ENCODE measurements at regions not wholly inside any gene's neighbourhood (a gene's known extent, or its start where the extent isn't known, plus 50 kb on each side); places are given as distances from the start of the nearest gene placed in this dataset.
"Not testable (repeated sequence)": the region's sequence is repeated elsewhere in the genome, so short reads cannot be mapped to it uniquely, and the experiment has no call there.

GRCh38 chr7:150049012-150049655 is 175.4 kb downstream of the ATP6V0E2 start:
- H3K9me3 Mint-ChIP-seq, H3K4me1 Mint-ChIP-seq, H3K36me3 Mint-ChIP-seq: not testable (repeated sequence)
- peak; percentile 9 for DNase-seq
- peak overlapping the region; percentile 73 for H3K4me3 Mint-ChIP-seq
- peak overlapping the region; percentile 82 for H3K27ac Mint-ChIP-seq
- peaks cover 27% of the 10 kb centered on the region for H3K27me3 Mint-ChIP-seq

GRCh38 chr7:150053396-150053795 is 179.6 kb downstream of the ATP6V0E2 start:
- H3K27me3 Mint-ChIP-seq = peaks cover 12% of the 10 kb centered on the region
- not testable (repeated sequence) for DNase-seq, H3K9me3 Mint-ChIP-seq, H3K4me1 Mint-ChIP-seq, H3K4me3 Mint-ChIP-seq, H3K27ac Mint-ChIP-seq, H3K36me3 Mint-ChIP-seq

- not testable (repeated sequence) for DNase-seq, H3K36me3 Mint-ChIP-seq
- H3K27me3 Mint-ChIP-seq = peaks cover 15% of the 10 kb centered on the region
Observed at GRCh38 chr7:150054242-150054641, 180.5 kb downstream of the ATP6V0E2 start.

GRCh38 chr7:150060259-150061221 is 186.8 kb downstream of the ATP6V0E2 start:
- H3K27me3 Mint-ChIP-seq, H3K27ac Mint-ChIP-seq, H3K4me3 Mint-ChIP-seq, H3K36me3 Mint-ChIP-seq, H3K9me3 Mint-ChIP-seq, H3K4me1 Mint-ChIP-seq: not testable (repeated sequence)
- peak; percentile 85 for DNase-seq

More at GRCh38 chr7:150054242-150054641, 180.5 kb downstream of the ATP6V0E2 start:
- not testable (repeated sequence) for H3K4me3 Mint-ChIP-seq, H3K9me3 Mint-ChIP-seq, H3K4me1 Mint-ChIP-seq, H3K27ac Mint-ChIP-seq

GRCh38 chr7:150063195-150063594 is 189.4 kb downstream of the ATP6V0E2 start:
- not testable (repeated sequence) for H3K27me3 Mint-ChIP-seq, H3K36me3 Mint-ChIP-seq, H3K4me1 Mint-ChIP-seq, H3K27ac Mint-ChIP-seq, H3K9me3 Mint-ChIP-seq, DNase-seq, H3K4me3 Mint-ChIP-seq

DNA sequence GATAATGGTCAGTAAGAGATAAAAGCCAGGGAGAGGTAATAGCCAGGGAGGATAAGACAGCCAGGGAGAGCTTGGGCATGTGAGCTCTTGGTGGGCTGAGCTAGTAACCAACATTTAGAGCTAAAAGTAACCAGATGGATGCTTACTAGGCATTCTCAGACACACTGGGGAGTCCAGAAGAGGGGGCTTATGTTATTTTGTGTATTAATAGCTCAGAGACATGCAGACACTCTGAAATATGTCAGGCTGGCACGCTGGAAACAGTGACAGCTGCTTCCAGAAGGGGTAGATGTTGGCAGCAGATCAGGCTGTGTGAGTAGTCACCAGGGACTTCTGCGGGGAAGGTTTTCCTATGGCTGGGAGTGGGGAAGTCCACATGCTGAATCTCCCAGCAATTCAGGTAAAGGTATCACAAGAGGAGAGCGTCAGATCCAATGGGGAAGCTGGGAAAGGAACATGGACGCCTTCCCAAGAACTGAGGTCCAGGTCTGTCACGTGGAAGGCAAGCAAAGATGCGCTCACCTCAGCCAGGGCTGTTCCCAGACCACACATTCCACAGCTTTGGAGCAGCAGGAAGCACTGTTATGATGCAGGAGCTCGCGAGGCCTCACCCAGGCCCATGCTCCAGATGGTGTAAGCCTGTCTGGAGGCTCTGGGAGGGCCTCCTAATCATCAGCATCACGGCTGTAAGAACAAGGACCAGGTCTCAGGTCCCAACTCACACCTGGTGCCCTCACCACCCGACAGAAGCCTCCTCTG is 196.0 kb downstream of the ATP6V0E2 start:
- H3K27me3 Mint-ChIP-seq, H3K9me3 Mint-ChIP-seq: not testable (repeated sequence)

DNA sequence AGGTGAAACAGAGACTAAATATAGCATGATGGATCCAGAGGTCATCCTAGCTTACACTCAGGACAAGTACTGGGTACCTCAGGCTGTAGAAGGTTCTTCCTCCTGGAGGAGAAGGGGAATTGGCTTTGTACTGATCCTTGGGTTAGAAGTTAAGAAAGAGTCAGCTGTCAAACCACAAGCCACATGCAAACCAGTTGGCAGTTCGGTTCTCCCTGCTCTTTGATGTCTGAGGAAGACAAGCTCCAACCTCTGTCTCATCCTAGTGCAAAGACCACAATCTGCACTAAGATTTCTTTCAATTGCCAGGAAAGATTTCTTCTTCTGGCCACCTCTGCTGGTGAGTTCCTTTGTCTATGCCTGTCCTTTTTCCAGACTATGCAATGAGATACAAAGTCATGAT is 203.8 kb downstream of the ATP6V0E2 start:
- not testable (repeated sequence) for H3K27me3 Mint-ChIP-seq, H3K9me3 Mint-ChIP-seq, H3K4me3 Mint-ChIP-seq, H3K36me3 Mint-ChIP-seq, DNase-seq, H3K4me1 Mint-ChIP-seq, H3K27ac Mint-ChIP-seq

More for the DNA sequence above, 196.0 kb downstream of the ATP6V0E2 start:
- H3K36me3 Mint-ChIP-seq, H3K27ac Mint-ChIP-seq, H3K4me3 Mint-ChIP-seq, DNase-seq, H3K4me1 Mint-ChIP-seq: not testable (repeated sequence)

- not testable (repeated sequence) for H3K4me1 Mint-ChIP-seq, H3K9me3 Mint-ChIP-seq, H3K36me3 Mint-ChIP-seq, H3K27ac Mint-ChIP-seq, H3K4me3 Mint-ChIP-seq, DNase-seq
- peaks cover 17% of the 10 kb centered on the region for H3K27me3 Mint-ChIP-seq
Observed at GRCh38 chr7:150081865-150082264, 208.1 kb downstream of the ATP6V0E2 start.

DNA sequence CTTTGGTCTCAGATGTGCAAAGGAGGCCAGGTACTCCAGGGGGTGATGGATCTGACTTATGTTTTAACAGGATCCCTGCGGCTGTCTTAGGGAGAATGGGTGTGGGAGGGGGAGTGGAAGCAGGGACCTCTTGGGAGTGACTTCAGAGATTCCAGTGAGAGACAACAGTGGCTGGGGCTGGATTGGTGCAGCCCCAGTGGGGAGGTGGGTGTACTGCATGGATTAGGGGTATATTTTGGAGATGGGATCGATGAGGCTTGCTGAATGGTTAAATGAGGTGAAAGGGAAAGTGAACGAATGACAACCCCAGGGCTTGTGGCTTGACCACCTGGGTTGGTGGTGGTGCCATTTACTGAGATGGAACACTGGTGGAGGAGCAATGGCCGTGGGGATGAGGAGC is 211.0 kb downstream of the ATP6V0E2 start:
- H3K27ac Mint-ChIP-seq, H3K4me1 Mint-ChIP-seq, H3K9me3 Mint-ChIP-seq, H3K36me3 Mint-ChIP-seq, DNase-seq, H3K4me3 Mint-ChIP-seq: not testable (repeated sequence)
- peaks cover 14% of the 10 kb centered on the region for H3K27me3 Mint-ChIP-seq

DNA sequence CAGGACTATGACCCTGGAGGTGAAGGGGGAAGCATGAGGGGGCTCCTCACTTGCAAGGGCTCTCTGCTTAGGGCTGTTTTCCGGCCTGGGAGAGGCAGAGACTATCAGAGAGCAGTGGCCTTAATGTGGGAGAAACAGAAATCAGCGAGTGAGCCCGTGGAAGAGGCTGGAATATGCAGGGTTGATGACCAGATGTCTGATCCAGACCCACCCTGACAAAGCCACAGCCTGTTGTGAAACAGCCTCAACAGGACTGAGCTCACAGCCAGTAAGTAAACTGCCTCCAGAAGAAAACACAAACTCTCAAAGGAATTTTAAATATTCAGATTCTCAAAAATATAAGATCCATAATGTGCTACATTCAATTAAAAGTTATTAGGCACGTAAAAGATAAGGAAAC is 213.7 kb downstream of the ATP6V0E2 start:
- H3K4me1 Mint-ChIP-seq, H3K4me3 Mint-ChIP-seq, H3K27me3 Mint-ChIP-seq, H3K36me3 Mint-ChIP-seq, H3K27ac Mint-ChIP-seq, DNase-seq, H3K9me3 Mint-ChIP-seq: not testable (repeated sequence)

GRCh38 chr7:150089139-150089538 is 215.4 kb downstream of the ATP6V0E2 start:
- not testable (repeated sequence) for H3K27ac Mint-ChIP-seq, DNase-seq, H3K4me1 Mint-ChIP-seq, H3K27me3 Mint-ChIP-seq, H3K36me3 Mint-ChIP-seq, H3K9me3 Mint-ChIP-seq, H3K4me3 Mint-ChIP-seq

- H3K27me3 Mint-ChIP-seq, H3K36me3 Mint-ChIP-seq, DNase-seq, H3K4me3 Mint-ChIP-seq, H3K27ac Mint-ChIP-seq, H3K9me3 Mint-ChIP-seq, H3K4me1 Mint-ChIP-seq: not testable (repeated sequence)
Observed at GRCh38 chr7:150090776-150091175, 217.0 kb downstream of the ATP6V0E2 start.

DNA sequence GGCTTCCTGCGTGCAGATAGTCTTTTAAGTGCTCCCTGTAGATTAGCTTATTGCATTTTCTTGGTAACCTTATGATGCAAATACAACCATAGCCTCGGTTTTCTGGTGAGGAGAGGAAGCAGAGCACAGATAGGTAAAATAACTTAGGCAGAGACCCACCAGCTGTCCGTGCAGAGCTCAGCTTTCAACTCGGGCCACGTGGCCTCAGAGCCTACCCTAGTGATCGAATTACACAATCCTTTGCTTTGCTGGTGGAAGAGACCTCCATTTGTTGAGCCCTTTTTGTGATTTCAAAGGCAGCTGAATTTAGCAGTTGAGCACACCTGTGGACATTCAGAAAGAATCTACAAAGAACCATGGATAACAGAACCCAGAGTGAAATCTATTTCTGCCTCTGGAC is 220.1 kb downstream of the ATP6V0E2 start:
- H3K27me3 Mint-ChIP-seq, H3K36me3 Mint-ChIP-seq, H3K4me1 Mint-ChIP-seq, H3K9me3 Mint-ChIP-seq, H3K4me3 Mint-ChIP-seq, DNase-seq, H3K27ac Mint-ChIP-seq: not testable (repeated sequence)

DNA sequence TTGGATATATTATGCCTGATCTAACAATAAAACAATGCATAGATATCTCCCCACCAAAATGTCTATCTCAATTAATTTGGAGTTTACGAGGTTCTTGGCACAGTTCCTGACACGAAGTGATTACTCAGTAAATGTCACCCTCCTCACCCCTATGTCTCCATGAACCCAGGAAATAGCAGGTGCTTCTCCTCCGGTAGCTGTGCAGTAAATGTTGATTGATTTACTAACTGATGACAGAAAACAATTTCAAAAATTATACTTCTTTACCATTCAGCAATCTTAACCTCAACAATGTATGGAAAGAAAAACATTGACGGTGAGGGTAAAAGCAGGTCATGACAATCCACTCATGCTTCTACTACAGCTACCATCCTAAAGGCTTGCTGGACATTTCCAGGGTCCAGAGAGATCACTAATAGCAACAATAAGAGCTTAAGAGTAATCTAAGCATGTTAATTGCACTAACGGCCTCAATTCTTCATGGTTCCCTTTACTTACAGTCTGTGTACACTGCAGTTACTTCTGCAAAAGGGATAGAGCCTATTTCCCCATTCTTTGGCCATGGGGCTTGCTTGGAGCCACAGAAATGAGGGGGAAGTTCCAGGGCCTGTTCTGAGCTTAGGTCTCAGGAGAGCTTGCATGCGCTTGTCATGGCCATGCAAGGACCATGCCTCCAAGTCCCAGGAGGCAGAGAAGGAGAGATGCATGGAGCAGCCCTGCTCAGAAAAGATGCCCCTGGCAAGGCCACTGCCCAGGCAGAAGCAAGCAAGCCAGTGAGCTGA is 222.6 kb downstream of the ATP6V0E2 start:
- H3K27ac Mint-ChIP-seq, H3K27me3 Mint-ChIP-seq, H3K4me1 Mint-ChIP-seq, DNase-seq, H3K36me3 Mint-ChIP-seq, H3K4me3 Mint-ChIP-seq, H3K9me3 Mint-ChIP-seq: not testable (repeated sequence)

GRCh38 chr7:150098592-150098991 is 224.6 kb upstream of the LRRC61 start:
- not testable (repeated sequence) for H3K4me1 Mint-ChIP-seq, H3K4me3 Mint-ChIP-seq, DNase-seq, H3K36me3 Mint-ChIP-seq, H3K9me3 Mint-ChIP-seq, H3K27ac Mint-ChIP-seq, H3K27me3 Mint-ChIP-seq
